GM23338 (cell line): ENCODE measurements at regions not wholly inside any gene's neighbourhood (a gene's known extent, or its start where the extent isn't known, plus 50 kb on each side); places are given as distances from the start of the nearest gene placed in this dataset.

ENCODE experiments used
- ATAC-seq: fragments of 200-7000 bp; cut with Tn5 transposase; 3 replicates; pipeline ENCODE4 v1.9.1; 2020
- DNase-seq: peaks from one replicate; pipeline ENCODE4 v3.0.0-alpha.2; 2015; ENCODE audit warnings: low spot score
- H2AFZ ChIP-seq: fragments of 200-600 bp; sonication (generic); 2 replicates; pipeline ENCODE4 v1.8.0; 2016; ENCODE audit warnings: antibody characterized with exemption, mild to moderate bottlenecking, moderate library complexity
- H3F3A ChIP-seq: fragments of 200-600 bp; sonication (generic); replicated peaks from 2 replicates; pipeline ENCODE4 v1.8.0; 2017; ENCODE audit warnings: antibody characterized with exemption, mixed run types, low read depth
- H3K27ac ChIP-seq: fragments of 200-600 bp; sonication (generic); 2 replicates; pipeline ENCODE4 v1.6.1; 2016; ENCODE audit warnings: low read depth
- H3K27me3 ChIP-seq: fragments of 200-600 bp; sonication (generic); 2 replicates; pipeline ENCODE4 v1.8.0; 2016; ENCODE audit warnings: mild to moderate bottlenecking, mixed run types, moderate library complexity; ENCODE audit not compliant: insufficient read depth
- H3K36me3 ChIP-seq: fragments of 200-600 bp; sonication (generic); 2 replicates; pipeline ENCODE4 v1.8.0; 2016; ENCODE audit warnings: mild to moderate bottlenecking; ENCODE audit not compliant: insufficient read depth
- H3K4me1 ChIP-seq: fragments of 200-600 bp; sonication (generic); 2 replicates; pipeline ENCODE4 v1.8.0; 2016; ENCODE audit warnings: mild to moderate bottlenecking, moderate library complexity; ENCODE audit not compliant: insufficient read depth
- H3K4me2 ChIP-seq: fragments of 200-600 bp; sonication (generic); 2 replicates; pipeline ENCODE4 v1.7.1; 2017; ENCODE audit warnings: mixed run types
- H3K4me3 ChIP-seq: fragments of 200-600 bp; sonication (generic); 2 replicates; pipeline ENCODE4 v1.6.1; 2016; ENCODE audit warnings: mixed run types
- H3K79me2 ChIP-seq: fragments of 200-600 bp; sonication (generic); replicated peaks from 2 replicates; pipeline ENCODE4 v1.8.0; 2017; ENCODE audit warnings: mild to moderate bottlenecking; ENCODE audit not compliant: insufficient read depth
- H3K9me2 ChIP-seq: fragments of 200-600 bp; sonication (generic); 2 replicates; pipeline ENCODE4 v1.8.0; 2017; ENCODE audit not compliant: insufficient read depth
- H4K20me1 ChIP-seq: fragments of 200-600 bp; sonication (generic); replicated peaks from 2 replicates; pipeline ENCODE4 v1.8.0; 2017; ENCODE audit warnings: mild to moderate bottlenecking; ENCODE audit not compliant: insufficient read depth
- H3K27ac Mint-ChIP-seq: 2 replicates; pipeline ENCODE4 v1.8.0; 2020; ENCODE audit warnings: inconsistent platforms, mild to moderate bottlenecking, moderate library complexity, mixed read lengths
- H3K27me3 Mint-ChIP-seq: 3 replicates; pipeline ENCODE4 v1.8.0; 2022; ENCODE audit warnings: low read depth, mild to moderate bottlenecking, moderate library complexity, mixed read lengths, inconsistent platforms; ENCODE audit not compliant: insufficient read depth, poor library complexity
- H3K36me3 Mint-ChIP-seq: 3 replicates; pipeline ENCODE4 v1.8.0; 2021; ENCODE audit warnings: low read depth, mild to moderate bottlenecking, inconsistent platforms, moderate library complexity, mixed read lengths
- H3K4me1 Mint-ChIP-seq: 3 replicates; pipeline ENCODE4 v1.8.0; 2020; ENCODE audit warnings: mild to moderate bottlenecking, inconsistent platforms, mixed read lengths
- H3K4me3 Mint-ChIP-seq: 3 replicates; pipeline ENCODE4 v1.8.0; 2021; ENCODE audit warnings: moderate library complexity, mild to moderate bottlenecking, inconsistent platforms, mixed read lengths
- H3K9me3 Mint-ChIP-seq: 3 replicates; pipeline ENCODE4 v1.8.0; 2020; ENCODE audit warnings: moderate library complexity, mild to moderate bottlenecking, inconsistent platforms, mixed read lengths
- CTCF ChIP-seq, 2 experiments: fragments of 200-600 bp in 1 of 2; sonication (generic) in 1 of 2; conservative IDR thresholded peaks; 2 replicates each; pipeline versions ENCODE4 v1.5.1 to v1.6.1; 2016 to 2017; ENCODE audit warnings: antibody characterized with exemption in 2 of 2, low read depth in 2 of 2, mild to moderate bottlenecking in 2 of 2, moderate library complexity in 1 of 2
- ETS1 ChIP-seq: IDR thresholded peaks from 2 replicates; pipeline ENCODE4 v1.6.1; 2016; ENCODE audit warnings: antibody characterized with exemption
- EZH2phosphoT487 ChIP-seq: fragments of 200-600 bp; sonication (generic); IDR thresholded peaks from one replicate; pipeline ENCODE4 v1.8.1; 2018; ENCODE audit warnings: antibody characterized with exemption; ENCODE audit not compliant: unreplicated experiment
- JUNB ChIP-seq: IDR thresholded peaks from one replicate; pipeline ENCODE4 v1.6.1; 2016; ENCODE audit warnings: antibody characterized with exemption; ENCODE audit not compliant: unreplicated experiment
- NANOG ChIP-seq: IDR thresholded peaks from 2 replicates; pipeline ENCODE4 v1.6.1; 2016; ENCODE audit warnings: antibody characterized with exemption, borderline replicate concordance
- REST ChIP-seq: IDR thresholded peaks from one replicate; pipeline ENCODE4 v1.6.1; 2018; ENCODE audit warnings: antibody characterized with exemption; ENCODE audit not compliant: unreplicated experiment
- ZNF114 ChIP-seq: fragments of 250-450 bp; sonication (Bioruptor Pico); IDR thresholded peaks from 2 replicates; pipeline ENCODE4 v1.5.0; 2020; ENCODE audit warnings: mild to moderate bottlenecking, moderate library complexity
- ZNF331 ChIP-seq: fragments of 250-450 bp; sonication (Bioruptor Pico); IDR thresholded peaks from 2 replicates; pipeline ENCODE4 v1.5.0; 2020; ENCODE audit warnings: low read depth, mild to moderate bottlenecking, moderate library complexity

- TF ChIP-seq CTCF (conservative IDR thresholded peaks at IDR 0.05; ENCODE audit: low read depth in 2 of 2): no peak
- no peak for TF ChIP-seq REST
- TF ChIP-seq JUNB: no peak
- TF ChIP-seq ETS1: no peak
Observed at GRCh38 chr5:174810796-174811195, 86.4 kb downstream of the MSX2 start (continued).

- Histone ChIP-seq H4K20me1 (no peaks in the 10 kb centered on the region), H3K4me2 (no peak overlapping the region), H3K27me3 (no peaks in the 10 kb centered on the region), H3K79me2 (no peaks in the 10 kb centered on the region), H3K36me3 (no peaks in the 10 kb centered on the region), H3K9me2 (0 out of 2 replicates have a peak, but pooled peaks cover 4% of the 10 kb centered on the region), H3K27ac (no peak overlapping the region), H2AFZ (peak overlapping the region; percentile 92), H3K4me1 (peaks cover 6% of the 10 kb centered on the region; the same call in 1 of the 2 replicates), H3F3A (no peaks in the 10 kb centered on the region), H3K4me3 (no peak overlapping the region)
- Mint-ChIP-seq H3K36me3 (no peaks in the 10 kb centered on the region), H3K4me1 (no peaks in the 10 kb centered on the region), H3K27ac (no peak overlapping the region), H3K27me3 (no peaks in the 10 kb centered on the region), H3K4me3 (no peak overlapping the region), H3K9me3 (peaks cover 9% of the 10 kb centered on the region; the same call in 1 of the 3 replicates)
- ATAC-seq: no peak
- no peak for DNase-seq
- no peak for TF ChIP-seq EZH2phosphoT487
- no peak for TF ChIP-seq NANOG
- no peak for TF ChIP-seq REST
- no peak for TF ChIP-seq ZNF331 (CRISPR knock-in tag)
- TF ChIP-seq ZNF114 (CRISPR knock-in tag): no peak
- TF ChIP-seq CTCF (conservative IDR thresholded peaks at IDR 0.05; ENCODE audit: low read depth in 2 of 2): no peak
Observed at GRCh38 chr5:174807471-174807870, 83.1 kb downstream of the MSX2 start.
